HG03558 (cell line): ENCODE measurements at regions not wholly inside any gene's neighbourhood (a gene's known extent, or its start where the extent isn't known, plus 50 kb on each side); places are given as distances from the start of the nearest gene placed in this dataset.
A peak's percentile ranks its signal among the peaks of the same experiment; 100 is the strongest.
"Not testable (repeated sequence)": the region's sequence is repeated elsewhere in the genome, so short reads cannot be mapped to it uniquely, and the experiment has no call there.

Experiments
- ATAC-seq: cut with Tn5 transposase; IDR thresholded peaks from one replicate; pipeline ENCODE4 v1.9.1; 2021; ENCODE audit warnings: moderate number of reproducible peaks; ENCODE audit not compliant: unreplicated experiment; ENCODE audit errors: extremely low read depth

DNA sequence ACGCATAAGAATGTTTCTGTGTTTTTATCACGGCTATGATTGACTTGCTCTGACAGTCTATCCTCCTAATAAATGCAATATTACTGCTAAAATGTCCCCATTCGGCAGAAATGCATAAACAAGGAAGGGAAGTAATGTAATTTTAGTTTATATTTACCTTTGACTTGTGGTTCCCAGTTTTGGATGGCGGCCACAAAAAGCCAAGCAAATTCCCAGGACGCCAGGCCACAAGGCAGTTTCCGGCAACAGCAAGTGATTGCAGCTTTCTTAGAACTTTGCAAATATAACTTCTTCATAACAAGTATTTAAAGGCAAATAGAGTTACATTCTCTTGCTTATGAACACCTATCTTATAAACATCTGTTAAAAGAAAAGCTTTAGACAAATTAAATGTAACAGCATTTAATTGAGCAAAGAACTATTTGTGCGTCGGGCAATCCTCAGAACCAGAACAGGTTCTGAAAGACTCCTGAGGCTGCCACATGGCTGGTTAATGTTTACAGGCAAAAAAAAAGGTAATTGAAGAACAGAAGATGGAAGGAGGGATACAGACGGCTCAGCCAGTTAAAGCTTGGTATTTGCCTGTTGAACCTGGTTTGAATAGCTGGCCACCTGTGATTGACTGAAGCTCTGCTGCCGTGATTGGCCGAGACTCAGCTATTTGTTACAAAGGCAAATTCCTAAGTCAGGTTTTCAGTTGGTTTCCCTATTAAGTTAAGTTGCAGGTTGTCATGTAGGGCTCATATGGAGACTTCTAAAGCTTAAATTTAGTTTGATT lies 80.8 kb downstream of the C21orf91 start:
- ATAC-seq = no peak

DNA sequence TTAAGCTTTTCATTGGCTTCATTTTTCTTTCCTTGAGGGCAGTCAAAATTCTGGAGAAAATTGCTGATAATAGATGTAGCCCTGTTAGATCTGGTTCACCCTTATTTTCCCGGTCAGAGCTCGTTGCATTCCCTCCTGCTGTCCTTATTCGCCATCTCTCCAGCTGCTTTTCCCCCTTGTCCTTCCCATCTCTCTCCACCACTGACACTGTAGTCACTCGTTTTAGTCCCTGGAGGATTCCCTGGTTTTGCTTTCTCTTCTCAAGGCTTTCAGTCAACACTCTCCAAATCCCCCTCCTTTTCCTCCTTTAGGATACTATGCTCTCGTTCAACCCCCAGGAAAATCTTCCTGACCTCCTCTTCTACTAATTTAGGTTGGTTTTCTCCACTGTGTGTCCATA lies 83.1 kb downstream of the C21orf91 start:
- no peak for ATAC-seq

DNA sequence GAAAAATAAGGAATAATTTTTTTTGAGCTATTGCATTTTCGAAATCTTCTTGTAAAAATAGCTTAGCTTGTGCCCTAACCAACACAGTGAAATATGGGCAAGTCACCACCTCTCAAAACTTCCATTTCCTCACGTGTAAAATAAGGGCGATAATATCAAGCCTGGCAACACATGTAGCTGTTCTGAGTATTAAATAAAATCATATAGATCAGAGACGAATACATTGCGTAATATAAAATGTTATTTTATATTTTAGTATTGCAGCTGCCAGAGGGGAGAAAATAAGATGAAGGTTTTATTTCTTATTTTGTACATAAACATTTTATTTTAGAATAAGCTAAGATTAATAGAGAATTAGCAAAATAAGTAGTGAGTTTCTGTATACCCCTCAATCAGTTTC lies 85.9 kb downstream of the C21orf91 start:
- ATAC-seq = no peak

DNA sequence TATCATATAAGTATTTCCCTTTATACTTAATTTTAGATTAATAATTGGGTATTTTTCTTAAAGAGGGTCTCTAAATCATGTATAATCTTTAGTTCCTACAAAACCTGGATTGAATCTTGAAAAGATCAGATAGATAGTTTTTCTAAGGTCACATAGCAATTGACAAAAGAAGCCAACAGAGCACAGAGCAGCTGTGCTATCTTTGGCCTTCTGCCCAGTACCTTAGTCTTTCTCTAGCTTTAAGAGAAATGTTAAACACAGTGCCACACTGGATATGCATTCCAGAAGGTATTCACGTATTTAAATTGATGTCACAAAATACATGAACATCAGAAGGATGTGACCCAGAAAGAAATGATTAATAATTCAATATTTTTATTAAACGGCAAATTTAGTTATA lies 86.8 kb downstream of the C21orf91 start:
- ATAC-seq = no peak

DNA sequence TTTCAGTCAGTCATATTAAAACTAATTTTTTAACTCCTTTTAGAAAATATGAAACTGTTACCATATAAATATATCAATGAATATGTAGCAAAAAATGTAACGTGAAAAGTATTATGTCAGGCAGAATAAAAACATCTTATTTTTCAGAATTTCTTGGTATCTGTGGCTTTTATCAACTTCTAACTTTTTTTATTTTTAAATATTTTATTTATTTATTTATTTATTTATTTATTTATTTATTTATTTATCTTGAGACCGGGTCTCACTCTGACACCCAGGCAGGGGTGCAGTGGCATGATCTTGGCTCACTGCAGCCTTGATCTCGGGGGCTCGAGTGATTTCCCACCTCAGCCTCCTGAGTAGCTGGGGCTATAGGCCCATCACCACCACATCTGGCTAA lies 87.6 kb downstream of the C21orf91 start:
- no peak for ATAC-seq

DNA sequence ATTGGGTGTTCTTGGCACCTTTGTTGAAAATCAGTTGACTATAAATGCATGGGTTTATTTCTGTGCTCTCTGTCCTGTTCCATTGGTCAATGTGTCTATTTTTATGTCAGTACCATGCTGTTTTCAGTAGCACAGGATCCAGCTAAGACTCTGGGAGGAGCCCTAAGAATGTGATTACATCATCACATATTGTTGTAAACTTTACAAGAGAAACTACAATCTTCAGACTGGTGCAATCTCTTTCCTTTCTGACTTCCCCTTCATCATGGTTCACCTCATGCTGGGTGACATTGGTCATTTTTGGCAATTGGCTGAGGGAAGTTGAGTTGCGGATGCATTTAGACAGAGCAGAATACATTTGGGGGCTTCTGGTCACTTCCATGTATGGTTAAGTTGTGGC lies 88.4 kb downstream of the C21orf91 start:
- no peak for ATAC-seq

DNA sequence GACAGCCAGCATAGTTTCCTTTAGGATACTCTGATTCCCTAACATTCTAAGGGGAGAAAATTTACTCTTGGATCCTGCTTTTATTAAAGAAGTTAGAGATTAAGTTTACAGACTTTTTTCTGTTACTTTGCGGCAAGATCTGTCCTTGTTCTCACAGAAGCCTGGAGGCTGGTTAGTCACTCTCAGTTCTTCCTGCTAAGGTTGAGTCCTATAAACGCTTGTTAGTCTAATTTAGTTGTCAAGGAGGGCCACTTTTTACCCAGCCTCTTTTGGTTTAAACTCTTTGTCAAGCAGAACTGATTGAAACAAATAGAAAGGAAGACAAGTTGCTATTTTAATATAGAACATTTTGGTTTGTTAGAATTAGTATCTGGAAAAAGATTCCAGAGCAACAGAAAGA lies 89.7 kb downstream of the C21orf91 start:
- no peak for ATAC-seq

DNA sequence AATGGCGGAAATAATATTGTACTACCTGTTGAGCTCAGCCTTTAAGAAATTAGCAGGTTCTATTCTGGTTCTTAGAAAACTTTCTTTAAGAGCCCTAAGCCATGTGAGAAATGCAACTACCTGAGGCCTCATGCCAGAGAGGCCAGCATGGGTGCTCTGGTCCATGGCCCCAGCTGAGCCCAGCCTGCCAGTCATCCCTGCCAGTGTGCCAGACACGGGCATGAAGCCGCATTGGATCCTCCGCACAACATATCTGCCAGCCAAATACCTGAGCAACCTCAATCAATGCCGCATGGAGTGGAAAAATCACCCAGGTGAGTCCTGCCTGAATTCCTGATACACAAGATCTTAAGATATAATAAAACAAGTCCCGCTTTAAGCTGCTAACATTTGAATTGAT lies 91.8 kb downstream of the C21orf91 start:
- no peak for ATAC-seq

DNA sequence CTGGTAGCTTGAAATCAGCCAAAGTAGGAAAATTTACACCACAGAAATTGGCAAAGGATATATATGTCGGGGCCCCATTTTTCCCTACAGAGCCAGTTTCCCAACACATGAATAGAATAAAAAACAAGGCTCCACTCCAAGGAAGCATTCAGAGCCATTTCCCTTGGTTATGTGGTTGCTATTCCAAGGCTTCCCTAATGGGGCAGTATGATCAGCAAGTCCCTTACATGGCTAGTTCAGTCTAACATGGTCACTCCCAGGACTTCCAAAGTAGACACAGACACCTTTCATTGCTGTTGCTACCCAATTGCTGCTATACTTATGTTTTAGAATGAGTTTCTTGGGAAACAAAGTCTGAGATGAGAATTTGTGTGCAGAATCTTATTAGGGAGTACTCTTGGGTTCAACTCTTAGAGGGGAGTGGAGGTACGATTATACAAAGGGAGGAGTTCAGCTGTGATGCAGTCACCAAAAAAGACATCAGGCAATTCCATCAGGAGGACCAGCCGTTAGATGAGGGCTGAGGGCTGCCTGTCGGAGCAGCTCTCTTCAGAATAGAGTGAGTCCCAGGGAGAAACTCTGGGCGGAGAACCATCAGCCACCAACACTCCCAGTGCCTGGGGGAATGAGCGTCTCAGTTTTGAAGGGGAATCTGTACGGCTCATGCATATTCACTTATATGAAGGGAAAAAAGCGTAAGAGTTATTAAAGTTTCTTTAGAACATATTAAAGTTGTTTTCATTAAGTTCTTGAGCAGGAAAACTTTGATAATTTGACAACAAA lies 92.9 kb downstream of the C21orf91 start:
- no peak for ATAC-seq

DNA sequence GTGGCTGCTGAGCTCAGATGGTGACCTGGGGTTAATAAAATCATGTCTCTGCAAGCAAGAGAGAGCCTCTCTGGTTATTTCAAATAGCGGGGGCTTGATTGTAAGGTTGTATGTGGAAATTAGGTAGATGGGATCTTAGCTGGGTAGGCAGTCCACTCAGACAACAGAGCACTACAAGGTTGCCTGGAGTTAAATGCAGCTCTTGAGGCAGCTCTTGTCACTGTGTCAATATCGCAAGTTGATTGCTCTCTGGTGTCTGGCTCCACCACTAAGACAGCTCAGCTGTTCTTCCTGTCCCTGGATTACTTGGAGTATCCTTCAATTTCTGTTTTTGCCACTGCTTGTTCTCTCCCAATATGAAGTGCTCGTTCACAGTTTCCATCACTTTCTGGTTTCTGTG lies 93.8 kb downstream of the C21orf91 start:
- no peak for ATAC-seq

DNA sequence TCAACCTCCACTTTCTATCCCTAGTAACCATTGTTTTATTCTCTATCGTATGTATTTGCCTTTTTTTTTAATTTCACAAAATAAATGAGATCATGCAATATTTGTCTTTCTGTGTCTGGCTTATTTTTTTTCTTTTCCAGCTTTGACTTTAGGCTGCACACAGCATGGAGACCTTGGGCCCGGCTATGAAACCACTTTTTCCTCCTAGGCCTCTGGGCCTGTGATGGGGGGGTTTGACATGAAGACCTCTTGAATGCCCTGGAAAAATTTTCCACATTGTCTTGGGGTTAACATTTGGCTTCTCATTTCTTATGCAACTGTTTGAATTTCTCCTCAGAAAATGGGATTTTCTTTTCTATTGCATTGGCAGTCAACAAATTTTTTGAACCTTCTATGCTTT lies 100.2 kb upstream of the BTG3 start:
- no peak for ATAC-seq

DNA sequence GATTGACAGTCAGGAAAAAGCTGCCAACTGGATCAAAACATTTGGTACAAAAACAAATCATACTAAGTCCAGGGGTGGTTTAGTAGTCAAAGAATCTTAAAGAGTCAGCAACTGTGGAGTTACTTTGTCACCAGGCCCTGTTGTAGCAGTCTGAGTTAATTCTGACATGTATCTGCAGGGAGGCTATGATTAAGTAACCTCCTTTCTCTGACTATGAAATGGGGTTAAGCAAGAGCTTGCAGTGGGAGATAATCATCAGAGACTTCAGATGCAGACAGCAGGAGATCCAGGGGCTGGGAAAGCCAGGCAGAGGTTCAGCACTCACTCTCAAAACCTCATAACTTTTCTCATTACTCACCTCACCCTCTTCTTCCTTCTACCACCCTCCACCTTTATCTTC lies 99.2 kb upstream of the BTG3 start:
- ATAC-seq = no peak

DNA sequence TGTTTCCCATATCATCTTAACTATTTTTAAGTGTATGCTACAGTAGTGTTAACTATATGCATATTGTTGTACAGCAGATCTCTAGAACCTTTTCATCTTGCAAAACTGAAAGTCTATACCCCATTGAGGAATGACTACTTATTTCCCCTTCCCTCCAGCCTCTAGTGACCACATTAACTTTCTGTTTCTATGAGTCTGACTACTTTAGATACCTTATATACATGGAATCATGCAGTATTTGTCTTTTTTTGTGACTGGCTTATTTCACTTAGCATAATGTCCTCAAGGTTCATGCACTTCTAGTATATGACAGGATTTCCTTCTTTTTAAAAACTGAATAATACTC lies 96.5 kb upstream of the BTG3 start:
- ATAC-seq = peak; percentile 99

DNA sequence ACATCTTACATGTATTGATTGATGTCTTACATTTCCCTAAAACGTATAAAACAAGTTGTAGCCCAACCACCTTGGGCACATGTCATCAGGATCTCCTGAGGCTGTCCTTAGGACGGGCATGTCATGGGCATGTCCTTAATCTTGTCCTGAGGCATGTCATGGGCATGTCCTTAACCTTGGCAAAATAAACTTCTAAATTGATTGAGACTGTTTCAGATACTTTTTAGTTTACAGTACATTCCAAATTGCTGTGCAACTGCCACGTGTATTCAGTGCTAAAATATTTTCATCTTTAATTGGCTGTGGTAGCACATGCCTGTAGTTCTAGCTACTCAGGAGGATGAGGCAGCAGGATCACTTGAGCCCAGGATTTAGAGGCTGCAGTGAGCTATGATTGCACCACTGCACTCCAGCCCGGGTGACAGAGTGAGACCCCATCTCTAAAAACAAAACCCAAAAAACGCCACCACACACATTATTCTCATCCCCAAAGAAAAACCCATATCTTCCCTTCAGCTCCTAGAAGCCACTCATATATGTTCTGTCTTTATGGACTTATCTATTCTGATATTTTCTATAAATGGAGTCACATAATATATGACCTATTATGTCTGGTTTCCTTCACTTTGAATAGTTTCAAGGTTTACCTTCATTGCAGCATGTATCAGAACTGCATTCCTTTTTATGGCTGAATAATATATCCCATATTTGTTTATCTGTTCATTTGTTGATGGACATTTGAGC lies 96.0 kb upstream of the BTG3 start:
- peak; percentile 18 for ATAC-seq

DNA sequence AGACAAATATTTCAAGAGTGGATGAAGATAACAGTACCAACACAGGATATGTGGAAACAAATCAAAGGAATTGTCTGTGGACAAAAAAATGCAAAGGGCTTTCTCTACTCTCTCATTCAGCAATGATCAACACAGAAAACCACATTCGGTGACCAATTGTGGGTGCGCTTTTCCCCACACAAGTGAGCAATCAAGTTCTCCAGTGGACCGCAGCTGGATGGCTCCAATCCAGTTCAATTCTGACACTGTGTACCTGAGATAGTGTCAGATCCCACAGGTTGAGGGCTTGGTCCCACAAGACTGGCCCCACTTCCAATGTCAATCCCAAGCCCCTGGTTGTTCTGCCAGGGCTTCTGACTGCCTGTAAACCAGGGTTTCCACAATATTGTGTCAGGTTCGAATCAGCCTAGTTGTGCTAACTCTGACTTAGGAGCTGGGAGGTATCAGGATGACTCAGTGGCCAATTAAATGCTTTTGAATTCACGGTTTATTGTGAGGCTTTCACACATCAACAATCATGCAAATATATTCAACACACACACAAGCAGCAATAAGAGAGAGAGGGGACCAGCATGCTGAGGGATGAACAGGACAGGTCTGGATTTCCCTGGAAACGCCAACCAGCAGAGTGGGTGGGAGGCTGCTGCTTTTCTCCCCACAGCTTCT lies 87.0 kb upstream of the BTG3 start:
- ATAC-seq = no peak

DNA sequence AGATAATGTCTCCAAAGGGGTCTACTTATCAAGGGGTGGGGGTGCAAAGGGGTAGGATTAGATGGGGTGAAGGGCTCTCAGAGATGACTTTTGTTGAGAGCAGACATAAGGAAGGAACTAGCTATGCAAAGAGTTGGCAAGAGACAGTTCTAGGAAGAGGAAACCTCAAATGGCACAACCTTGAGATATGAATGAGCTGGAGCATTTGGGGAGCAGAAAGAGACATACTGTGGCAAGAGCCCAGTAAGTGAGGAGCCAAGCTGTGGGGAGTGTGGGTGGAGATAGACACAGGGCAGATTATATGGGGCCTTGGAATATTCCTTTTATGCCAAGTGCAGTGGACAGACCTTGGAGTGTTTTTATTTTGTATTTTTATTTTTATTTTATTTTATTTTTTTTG lies 84.8 kb upstream of the BTG3 start:
- no peak for ATAC-seq

DNA sequence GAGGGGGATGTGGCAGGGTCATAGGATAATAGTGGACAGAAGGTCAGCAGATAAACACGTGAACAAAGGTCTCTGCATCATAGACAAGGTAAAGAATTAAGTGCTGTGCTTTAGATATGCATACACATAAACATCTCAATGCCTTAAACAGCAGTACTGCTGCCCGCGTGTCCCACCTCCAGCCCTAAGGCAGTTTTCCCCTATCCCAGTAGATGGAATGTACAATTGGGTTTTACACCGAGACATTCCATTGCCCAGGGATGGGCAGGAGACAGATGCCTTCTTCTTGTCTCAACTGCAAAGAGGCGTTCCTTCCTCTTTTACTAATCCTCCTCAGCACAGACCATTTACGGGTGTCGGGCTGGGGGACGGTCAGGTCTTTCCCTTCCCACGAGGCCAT lies 81.7 kb upstream of the BTG3 start:
- not testable (repeated sequence) for ATAC-seq

DNA sequence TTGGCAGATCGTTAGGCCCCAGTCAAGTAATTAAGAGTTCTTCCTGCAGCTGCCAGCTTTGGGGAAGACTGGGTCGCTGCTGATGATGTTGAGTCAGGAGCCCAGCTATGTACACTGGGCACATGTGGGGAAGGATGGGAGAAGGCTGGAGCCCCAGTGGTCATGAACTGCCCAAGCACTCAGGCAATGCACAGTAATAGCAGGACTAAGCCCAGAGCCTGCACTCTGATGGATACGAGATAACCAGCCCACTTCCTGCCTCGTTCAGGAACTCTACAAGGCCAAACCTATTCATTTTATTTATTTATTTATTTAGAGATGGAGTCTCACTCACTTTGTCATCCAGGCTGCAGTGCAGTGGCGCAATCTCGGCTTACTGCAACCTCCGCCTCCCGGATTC lies 81.1 kb upstream of the BTG3 start:
- no peak for ATAC-seq

DNA sequence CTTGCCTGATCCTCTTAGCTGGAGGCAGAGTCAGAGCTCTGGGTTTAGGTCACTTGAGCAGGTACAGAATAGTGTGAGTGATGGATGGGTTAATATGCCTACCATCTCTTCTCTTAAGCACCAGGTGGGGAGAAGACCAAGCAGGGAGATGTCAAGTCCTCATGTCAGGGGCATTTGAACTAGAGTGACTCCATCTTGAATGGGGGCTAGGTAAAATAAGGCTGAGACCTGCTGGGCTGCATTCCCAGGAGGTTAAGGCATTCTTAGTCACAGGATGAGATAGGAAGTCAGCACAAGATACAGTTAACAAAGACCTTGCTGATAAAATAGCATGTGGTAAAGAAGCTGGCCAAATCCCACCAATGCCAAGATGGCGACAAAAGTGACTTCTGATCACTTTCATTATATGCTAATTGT lies 77.4 kb upstream of the BTG3 start:
- ATAC-seq = no peak

DNA sequence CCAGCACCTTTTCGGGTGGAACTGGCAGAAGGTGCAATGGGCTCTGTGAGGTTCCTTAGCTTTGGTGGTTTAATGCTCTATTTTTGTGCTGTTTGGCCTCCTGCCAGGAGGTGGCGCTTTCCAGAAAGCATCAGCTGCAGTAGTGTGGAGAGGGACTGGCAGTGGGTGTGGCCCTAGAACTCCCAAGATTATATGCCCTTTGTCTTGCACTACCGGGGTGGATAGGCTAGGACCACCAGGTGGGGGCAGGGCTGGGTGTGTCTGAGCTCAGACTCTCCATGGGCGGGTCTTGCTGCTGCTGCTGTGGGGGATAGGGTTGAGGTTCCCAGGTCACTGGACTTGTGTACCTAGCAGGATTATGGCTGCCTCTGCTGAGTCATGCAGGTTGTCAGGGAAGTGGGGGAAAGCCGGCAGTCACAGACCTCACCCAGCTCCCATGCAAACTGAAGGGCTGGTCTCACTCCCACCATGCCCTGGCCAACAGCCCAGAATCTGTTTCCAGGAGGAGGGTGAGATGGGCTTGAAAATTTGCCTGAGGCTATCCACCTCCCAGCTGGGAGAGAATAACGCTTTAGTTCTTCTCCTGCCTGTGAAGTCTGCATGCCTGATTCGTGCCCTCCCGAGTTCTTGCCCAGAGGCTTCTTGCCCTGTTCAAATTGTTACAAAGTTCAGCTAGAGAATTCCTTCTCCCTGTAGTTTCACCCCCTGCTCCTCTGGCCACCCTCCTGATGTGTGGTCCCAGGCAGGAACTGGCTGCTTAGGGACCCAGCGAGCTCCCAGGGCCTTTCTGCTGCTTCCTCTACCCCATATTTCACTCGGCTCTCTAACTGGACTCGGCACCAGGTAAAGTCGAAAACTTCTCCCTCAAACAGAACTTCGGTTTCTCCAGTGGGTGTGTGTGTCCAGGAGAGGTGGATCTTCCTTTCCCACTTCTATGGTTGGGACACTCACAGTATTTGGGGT lies 76.5 kb upstream of the BTG3 start:
- no peak for ATAC-seq
